HS-5 (cell line): ENCODE measurements at regions not wholly inside any gene's neighbourhood (a gene's known extent, or its start where the extent isn't known, plus 50 kb on each side); places are given as distances from the start of the nearest gene placed in this dataset.
A peak's percentile ranks its signal among the peaks of the same experiment; 100 is the strongest.

ENCODE experiments used
- DNase-seq: peaks from one replicate; pipeline ENCODE4 v3.0.0-alpha.2; 2012; ENCODE audit warnings: low read depth

DNA sequence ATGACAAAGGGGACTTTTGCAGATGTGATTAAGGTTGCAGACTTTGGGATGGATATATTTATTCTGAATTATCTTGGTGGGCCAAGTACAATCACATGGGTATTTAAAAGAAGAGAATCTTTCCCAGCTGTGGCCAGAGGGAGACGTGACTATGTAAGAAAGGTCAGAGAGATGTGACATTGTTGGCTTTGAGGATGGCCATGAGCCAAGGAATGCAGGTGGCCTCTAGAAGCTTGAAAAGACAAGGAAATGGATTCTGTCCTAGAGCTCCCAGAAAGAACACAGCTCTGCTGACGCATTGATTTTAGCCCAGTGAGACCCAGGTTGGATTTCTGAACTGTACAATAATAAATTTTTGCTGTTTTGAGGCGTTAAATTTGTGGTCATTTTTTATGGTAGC, 616.0 kb upstream of the TBL1XR1 start:
- DNase-seq: no peak

DNA sequence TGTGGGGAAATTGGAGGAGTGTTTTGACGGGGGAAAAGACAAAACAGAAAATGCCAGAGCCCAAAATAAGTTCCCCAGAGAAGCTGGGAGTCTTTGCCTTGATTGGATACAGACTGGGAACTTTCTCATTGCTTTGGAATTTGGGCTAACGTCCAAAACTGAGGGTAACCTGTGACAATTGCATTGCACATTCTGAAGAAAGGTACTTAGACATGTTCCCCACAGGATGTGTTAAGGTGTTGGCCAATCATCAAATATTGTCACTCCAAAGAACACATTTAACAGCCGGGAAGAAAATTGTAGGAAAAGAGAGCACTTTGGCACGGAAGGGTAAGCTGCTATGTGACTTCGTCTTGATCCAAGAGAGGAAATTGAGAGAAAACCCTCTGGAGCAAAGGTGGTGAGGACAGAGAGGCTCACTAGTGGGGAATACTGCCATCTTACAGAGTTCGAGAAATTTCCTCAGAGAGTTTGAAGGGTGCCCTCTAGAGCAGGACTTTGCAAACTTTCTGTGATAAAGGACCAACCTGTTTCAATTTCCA, 619.5 kb upstream of the TBL1XR1 start:
- peak; percentile 77 for DNase-seq

DNA sequence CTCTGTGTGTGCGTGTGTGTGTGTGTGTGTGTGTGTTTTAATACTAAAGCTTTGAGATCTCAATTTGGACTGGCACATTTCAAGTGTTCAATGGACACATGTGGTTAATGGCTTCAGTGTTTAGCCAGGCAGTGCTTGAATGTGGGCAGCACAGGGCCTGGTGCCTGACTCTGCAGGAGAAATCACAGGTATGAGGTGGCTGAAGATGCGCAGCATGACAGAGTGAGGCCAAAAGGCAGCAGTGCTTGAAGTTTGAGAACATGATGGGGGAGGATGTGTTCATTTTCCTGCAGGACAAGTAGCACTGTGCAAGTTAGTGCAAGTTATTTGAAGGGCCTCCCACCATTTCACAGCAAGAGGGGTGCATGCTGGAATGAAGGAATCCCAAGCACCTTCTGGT, 620.5 kb upstream of the TBL1XR1 start:
- DNase-seq: no peak

GRCh38 chr3:177818712-177819240, 621.5 kb upstream of the TBL1XR1 start:
- DNase-seq: no peak

DNA sequence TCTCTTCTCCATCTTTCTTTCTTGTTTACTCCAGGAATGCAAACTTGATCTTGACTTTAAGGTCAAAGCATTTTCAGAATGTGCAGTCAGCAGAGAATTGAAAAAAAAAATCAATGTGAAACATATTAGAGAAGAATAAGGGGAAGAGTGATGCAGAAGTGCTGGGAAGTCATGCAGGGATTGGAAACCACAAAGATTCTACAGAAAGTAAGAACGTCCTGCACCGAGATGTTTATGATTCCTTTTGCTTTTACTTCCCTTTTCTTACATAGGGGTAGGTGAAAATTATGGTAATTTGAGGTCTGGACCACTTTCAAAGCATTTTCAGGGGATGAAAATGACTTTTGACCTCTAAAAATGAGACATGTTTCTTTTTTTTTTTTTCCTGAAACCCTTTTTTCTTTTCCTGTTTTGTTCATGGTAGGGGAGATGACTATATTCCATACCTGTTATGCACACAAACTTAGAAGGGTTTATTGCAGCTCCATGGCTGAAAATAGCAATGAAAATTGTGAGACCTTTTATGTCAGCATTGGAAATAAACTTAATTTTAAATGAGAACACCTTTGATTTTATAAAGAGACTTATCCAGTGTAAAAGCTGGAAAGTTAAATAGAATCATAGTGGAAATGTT, 623.5 kb upstream of the TBL1XR1 start:
- DNase-seq: no peak

- no peak for DNase-seq
Observed at GRCh38 chr3:177822681-177823096, 625.4 kb upstream of the TBL1XR1 start.

- DNase-seq: no peak
Observed at GRCh38 chr3:177823701-177824189, 626.5 kb upstream of the TBL1XR1 start.

GRCh38 chr3:177824190-177824786, 627.0 kb upstream of the TBL1XR1 start:
- no peak for DNase-seq

DNA sequence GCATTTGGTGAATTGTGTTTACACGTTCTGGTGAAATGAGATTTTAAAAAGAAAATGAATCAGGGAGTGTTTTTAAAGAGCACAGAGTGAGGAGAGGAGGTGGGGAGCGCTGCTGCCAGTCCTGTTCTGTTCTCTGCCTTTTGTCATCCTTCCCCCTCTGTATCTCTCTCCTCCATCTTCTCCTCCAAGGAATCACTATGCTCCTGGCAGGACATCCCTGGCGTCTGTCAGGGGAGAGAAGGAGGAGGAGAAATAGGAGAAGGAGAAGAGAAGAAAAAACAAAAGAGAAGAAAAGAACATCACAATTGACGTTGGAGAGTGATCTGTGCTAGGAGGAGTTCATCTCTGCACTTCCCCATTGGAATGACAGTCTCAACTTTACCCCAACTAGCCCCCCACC, 627.6 kb upstream of the TBL1XR1 start:
- no peak for DNase-seq

DNA sequence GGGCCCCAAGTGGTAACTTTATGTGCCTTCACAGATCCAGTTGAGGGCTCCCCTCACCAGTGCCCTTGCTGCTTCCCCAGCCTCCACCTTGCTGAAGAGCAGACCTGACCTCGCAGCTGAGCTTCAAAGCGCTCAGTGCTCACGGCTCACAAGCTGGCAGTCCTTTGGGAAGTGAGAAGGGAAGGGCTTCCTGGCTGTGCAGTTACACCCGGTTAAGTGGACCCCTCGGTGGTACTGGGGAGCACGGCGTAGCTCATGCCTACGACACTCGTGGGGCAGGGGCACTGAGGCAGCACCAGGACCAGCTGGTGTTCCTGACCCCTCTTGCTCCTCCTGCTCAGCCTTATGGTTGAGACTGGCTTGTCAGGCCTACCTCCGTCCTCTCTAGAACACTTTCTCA, 629.0 kb upstream of the TBL1XR1 start:
- no peak for DNase-seq

- DNase-seq: no peak
Observed at GRCh38 chr3:177827511-177828207, 630.4 kb upstream of the TBL1XR1 start.

DNA sequence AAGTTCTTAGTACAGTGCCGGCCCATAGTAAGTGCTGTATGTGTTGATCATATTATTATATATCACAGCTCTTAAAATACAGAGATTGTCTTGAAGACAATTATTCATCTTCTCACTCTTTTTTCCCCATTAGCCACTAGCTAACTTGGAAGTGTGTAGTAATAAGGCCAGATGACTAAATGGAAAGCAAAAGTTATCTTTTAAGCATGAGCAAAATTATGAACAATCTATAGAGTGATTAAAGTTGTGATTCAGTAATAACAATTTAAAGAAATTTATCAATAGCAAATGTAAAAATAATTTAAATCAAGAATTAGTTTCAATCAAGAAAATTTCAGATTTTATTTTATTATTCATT, 630.9 kb upstream of the TBL1XR1 start:
- DNase-seq: no peak

DNA sequence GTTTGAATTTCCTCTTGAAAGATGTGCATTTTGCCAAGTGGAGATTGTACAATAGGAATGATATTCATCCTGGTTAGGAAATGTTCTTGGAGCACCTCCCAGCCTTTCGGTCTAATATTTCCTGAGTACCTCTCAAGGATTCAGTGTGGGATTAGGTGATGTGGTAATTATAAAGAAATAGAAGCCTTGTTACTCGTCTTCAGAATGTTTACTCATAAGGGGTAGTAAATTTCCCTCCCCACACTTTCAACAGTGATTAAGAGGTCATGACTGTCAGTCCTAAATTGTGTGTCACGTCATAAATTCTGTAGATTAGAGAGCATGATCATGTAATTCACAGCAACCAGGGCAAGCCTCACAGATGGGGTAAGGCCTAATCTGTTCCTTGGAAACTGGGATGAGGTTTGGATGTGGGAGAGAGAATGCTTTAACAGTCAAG, 633.1 kb upstream of the TBL1XR1 start:
- peak; percentile 84 for DNase-seq

DNA sequence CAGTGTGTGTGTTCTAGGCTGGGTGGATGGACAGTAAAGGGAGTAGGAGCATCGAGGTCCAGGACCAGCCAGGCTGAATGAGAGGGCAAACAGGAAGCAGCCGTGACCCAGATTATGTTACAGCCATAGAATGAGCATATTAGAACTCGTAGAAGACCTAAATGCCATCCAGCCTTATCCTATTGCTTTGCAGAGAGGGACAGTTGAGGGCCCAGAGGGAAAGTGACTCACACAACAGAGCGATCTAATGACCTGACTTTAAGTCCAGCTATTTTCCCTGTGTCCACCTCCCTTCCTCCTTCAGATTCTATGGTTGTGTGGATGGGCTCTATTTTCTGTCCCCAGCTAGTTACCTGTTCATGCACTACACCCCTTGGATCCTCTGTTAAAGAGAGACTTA, 634.1 kb upstream of the TBL1XR1 start:
- DNase-seq: no peak

DNA sequence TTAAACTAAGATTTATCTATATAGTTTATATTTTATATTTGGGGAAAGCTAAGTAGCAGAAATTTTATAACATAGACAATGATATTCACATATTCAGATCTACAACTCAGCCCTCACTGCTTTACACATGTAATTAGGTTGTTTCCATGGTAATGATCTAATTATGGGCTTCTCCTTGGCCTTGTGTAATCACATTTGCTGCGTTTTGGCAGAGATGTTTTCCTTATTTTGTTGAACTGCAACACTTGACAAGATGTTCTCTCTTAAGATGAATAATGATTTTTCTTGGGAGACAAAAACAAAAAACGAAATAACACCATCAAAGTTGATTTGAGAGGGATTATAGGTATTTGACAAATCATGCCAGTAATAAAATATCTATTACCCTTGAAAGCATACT, 635.6 kb upstream of the TBL1XR1 start:
- no peak for DNase-seq

- no peak for DNase-seq
Observed at GRCh38 chr3:177833332-177833731, 636.0 kb upstream of the TBL1XR1 start.

- peak; percentile 85 for DNase-seq
Observed at GRCh38 chr3:177835008-177835407, 637.7 kb upstream of the TBL1XR1 start.

DNA sequence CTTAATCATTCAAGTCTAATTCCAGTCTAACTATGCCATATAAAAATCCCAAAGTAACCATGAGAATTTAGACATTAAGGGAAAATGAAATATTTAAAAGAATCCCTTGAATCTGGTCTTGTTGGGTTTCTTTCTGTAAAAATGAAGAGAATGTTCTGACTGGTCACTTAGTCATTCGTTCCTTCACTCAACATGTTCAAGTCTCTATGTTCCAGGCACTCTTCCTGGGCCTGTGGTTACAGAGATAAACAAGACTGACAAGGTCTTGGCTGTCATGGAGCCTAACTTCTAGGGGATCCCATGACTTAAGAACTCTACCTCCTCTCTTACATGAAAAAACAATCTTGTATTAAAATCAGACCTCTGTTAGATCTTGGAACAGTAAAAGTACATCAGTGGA, 638.6 kb upstream of the TBL1XR1 start:
- DNase-seq: no peak

- no peak for DNase-seq
Observed at GRCh38 chr3:177836671-177837070, 639.4 kb upstream of the TBL1XR1 start.

- no peak for DNase-seq
Observed at GRCh38 chr3:177837951-177838655, 640.8 kb upstream of the TBL1XR1 start.

- DNase-seq: no peak
Observed at GRCh38 chr3:177838766-177839350, 641.6 kb upstream of the TBL1XR1 start.

GRCh38 chr3:177842302-177842701, 645.0 kb upstream of the TBL1XR1 start:
- no peak for DNase-seq
